ENCODE measurements at regions not wholly inside any gene's neighbourhood (a gene's known extent, or its start where the extent isn't known, plus 50 kb on each side); places are given as distances from the start of the nearest gene placed in this dataset.

GRCh38 chr1:162919034-162919433 is 58.1 kb upstream of the CCDC190 start:
- no peak for TF ChIP-seq CTCF (IDR thresholded peaks at IDR 0.05)

- TF ChIP-seq CTCF (IDR thresholded peaks at IDR 0.05) = no peak
These were observed 57.3 kb upstream of the CCDC190 start for GRCh38 chr1:162918151-162918754.

GRCh38 chr1:162916821-162917613 is 56.0 kb upstream of the CCDC190 start:
- no peak for TF ChIP-seq CTCF (IDR thresholded peaks at IDR 0.05)

GRCh38 chr1:162916407-162916806 is 55.4 kb upstream of the CCDC190 start:
- TF ChIP-seq CTCF (IDR thresholded peaks at IDR 0.05) = no peak

GRCh38 chr1:162914601-162915000 is 53.6 kb upstream of the CCDC190 start:
- TF ChIP-seq CTCF (IDR thresholded peaks at IDR 0.05) = no peak

GRCh38 chr1:162913345-162913744 is 52.4 kb upstream of the CCDC190 start:
- TF ChIP-seq CTCF (IDR thresholded peaks at IDR 0.05) = no peak

- TF ChIP-seq CTCF (IDR thresholded peaks at IDR 0.05) = no peak
These were observed 51.2 kb upstream of the CCDC190 start for GRCh38 chr1:162912061-162912667.
